HEK293T (cell line): ENCODE measurements at regions not wholly inside any gene's neighbourhood (a gene's known extent, or its start where the extent isn't known, plus 50 kb on each side); places are given as distances from the start of the nearest gene placed in this dataset.
"Not testable (repeated sequence)": the region's sequence is repeated elsewhere in the genome, so short reads cannot be mapped to it uniquely, and the experiment has no call there.

Source experiments
- ARNT ChIP-seq: fragments of 450-650 bp; IDR thresholded peaks from 2 replicates; pipeline ENCODE4 v1.6.1; 2017; ENCODE audit warnings: mild to moderate bottlenecking
- BHLHE40 ChIP-seq: fragments of 450-650 bp; IDR thresholded peaks from 2 replicates; pipeline ENCODE4 v1.6.1; 2016; ENCODE audit warnings: mild to moderate bottlenecking, moderate library complexity, borderline replicate concordance
- FOXA1 ChIP-seq: fragments of 450-650 bp; IDR thresholded peaks from 2 replicates; pipeline ENCODE4 v1.6.1; 2016; ENCODE audit warnings: mild to moderate bottlenecking
- LEF1 ChIP-seq: fragments of 450-650 bp; IDR thresholded peaks from 2 replicates; pipeline ENCODE4 v1.6.1; 2017; ENCODE audit warnings: mild to moderate bottlenecking, borderline replicate concordance
- SP1 ChIP-seq: fragments of 450-650 bp; IDR thresholded peaks from 2 replicates; pipeline ENCODE4 v1.6.1; 2017
- SUZ12 ChIP-seq: fragments of 450-650 bp; IDR thresholded peaks from 2 replicates; pipeline ENCODE4 v1.6.1; 2016; ENCODE audit warnings: mild to moderate bottlenecking
- TARDBP ChIP-seq: fragments of 450-650 bp; IDR thresholded peaks from 2 replicates; pipeline ENCODE4 v1.6.1; 2016
- ZNF384 ChIP-seq: fragments of 450-650 bp; IDR thresholded peaks from 2 replicates; pipeline ENCODE4 v1.6.1; 2016

GRCh38 chrX:92692796-92693195, 913.6 kb downstream of the PCDH11X start:
- TF ChIP-seq ZNF384, SP1, TARDBP, LEF1, BHLHE40, FOXA1, SUZ12, ARNT: not testable (repeated sequence)
